Lower leg skin (tissue), 4 donors: ENCODE measurements at regions not wholly inside any gene's neighbourhood (a gene's known extent, or its start where the extent isn't known, plus 50 kb on each side); places are given as distances from the start of the nearest gene placed in this dataset.

Experiments used
- DNase-seq, 2 donors: peaks; one replicate each; pipeline ENCODE4 v3.0.0-alpha.2; 2019; ENCODE audit warnings: low spot score in 2 of 2
- H3K4me3 ChIP-seq: fragments of 200-600 bp; sonication (generic); 2 replicates; pipeline ENCODE4 v1.5.1; 2017; ENCODE audit warnings: mild to moderate bottlenecking, low read depth; ENCODE audit not compliant: poor library complexity, severe bottlenecking
- CTCF ChIP-seq, 3 donors: fragments of 450-650 bp; IDR thresholded peaks; one replicate each; pipeline ENCODE4 v1.5.1; 2016; ENCODE audit warnings: antibody characterized with exemption in 3 of 3, mild to moderate bottlenecking in 3 of 3, moderate library complexity in 2 of 3
- POLR2A ChIP-seq, 2 donors: fragments of 450-650 bp; IDR thresholded peaks; one replicate each; pipeline ENCODE4 v1.6.1; 2016 to 2017; ENCODE audit warnings: antibody characterized with exemption in 2 of 2, mild to moderate bottlenecking in 1 of 2, moderate library complexity in 1 of 2
- WGBS, 2 donors: methylation state at CpG; one replicate each; pipeline ENCODE4 v1.1.5; 2018; 5-methylcytosine and 5-hydroxymethylcytosine counted together
- intact Hi-C: fragments of 100-400 bp; cut with DNase I; formaldehyde crosslinking; loops from one replicate; pipeline ENCODE4 v1.15.0; 2023; ENCODE audit warnings: low total_unique reads

- 57 to 72% methylated on average over 3 of the region's 3 CpGs for WGBS, 2 donors
- intact Hi-C loops = no loop called here
- H3K4me3 ChIP-seq = no peak overlapping the region
- DNase-seq = no peak
- TF ChIP-seq POLR2A (IDR thresholded peaks at IDR 0.05) = no peak
These were observed 583.9 kb upstream of the DIPK2B start for GRCh38 chrX:45784590-45784989.

- TF ChIP-seq POLR2A (IDR thresholded peaks at IDR 0.05) = no peak
- DNase-seq = no peak
- 69 to 72% methylated on average over 5 to 6 of the region's 6 CpGs for WGBS, 2 donors
- H3K4me3 ChIP-seq = no peak overlapping the region
- intact Hi-C loops = no loop called here
These were observed 582.3 kb upstream of the DIPK2B start for GRCh38 chrX:45783002-45783401.

GRCh38 chrX:45781901-45782553 lies 581.4 kb upstream of the DIPK2B start:
- 30 to 49% methylated on average over 4 of the region's 4 CpGs for WGBS, 2 donors
- no peak for DNase-seq
- no peak overlapping the region for H3K4me3 ChIP-seq
- intact Hi-C loops = no loop called here
- TF ChIP-seq POLR2A (IDR thresholded peaks at IDR 0.05) (no peak), CTCF (IDR thresholded peaks at IDR 0.05) (no peak)

GRCh38 chrX:45778616-45779015 lies 577.9 kb upstream of the DIPK2B start:
- WGBS, 2 donors = 26 to 52% methylated on average over 1 of the region's 1 CpG

GRCh38 chrX:45777366-45777765 lies 576.7 kb upstream of the DIPK2B start:
- WGBS, 2 donors = 52 to 53% methylated on average over 3 of the region's 3 CpGs
- intact Hi-C loops = no loop called here
- no peak overlapping the region for H3K4me3 ChIP-seq
- TF ChIP-seq CTCF (IDR thresholded peaks at IDR 0.05) (no peak), POLR2A (IDR thresholded peaks at IDR 0.05) (no peak)
- DNase-seq = no peak

More at GRCh38 chrX:45778616-45779015, 577.9 kb upstream of the DIPK2B start:
- TF ChIP-seq CTCF (IDR thresholded peaks at IDR 0.05) (no peak), POLR2A (IDR thresholded peaks at IDR 0.05) (no peak)
- intact Hi-C loops = no loop called here
- no peak overlapping the region for H3K4me3 ChIP-seq
- DNase-seq = no peak

GRCh38 chrX:45775468-45775867 lies 574.8 kb upstream of the DIPK2B start:
- intact Hi-C loops = no loop called here
- no peak overlapping the region for H3K4me3 ChIP-seq
- WGBS, 2 donors = 21 to 44% methylated on average over 2 of the region's 2 CpGs
- TF ChIP-seq POLR2A (IDR thresholded peaks at IDR 0.05) (no peak), CTCF (IDR thresholded peaks at IDR 0.05) (no peak)
- DNase-seq = no peak

- intact Hi-C loops = no loop called here
- no peak overlapping the region for H3K4me3 ChIP-seq
These were observed 574.3 kb upstream of the DIPK2B start for GRCh38 chrX:45774961-45775360.

More at GRCh38 chrX:45774961-45775360, 574.3 kb upstream of the DIPK2B start:
- WGBS, 2 donors = 12 to 45% methylated on average over 5 of the region's 5 CpGs
- TF ChIP-seq POLR2A (IDR thresholded peaks at IDR 0.05) (no peak), CTCF (IDR thresholded peaks at IDR 0.05) (no peak)
- DNase-seq = no peak
